Lower leg skin (tissue), 3 donors: ENCODE measurements at regions not wholly inside any gene's neighbourhood (a gene's known extent, or its start where the extent isn't known, plus 50 kb on each side); places are given as distances from the start of the nearest gene placed in this dataset.

Source experiments
- CTCF ChIP-seq, 3 donors: fragments of 450-650 bp; IDR thresholded peaks; one replicate each; pipeline ENCODE4 v1.5.1; 2016; ENCODE audit warnings: antibody characterized with exemption in 3 of 3, mild to moderate bottlenecking in 3 of 3, moderate library complexity in 2 of 3
- POLR2A ChIP-seq, 2 donors: fragments of 450-650 bp; IDR thresholded peaks; one replicate each; pipeline ENCODE4 v1.6.1; 2016 to 2017; ENCODE audit warnings: antibody characterized with exemption in 2 of 2, mild to moderate bottlenecking in 1 of 2, moderate library complexity in 1 of 2

DNA sequence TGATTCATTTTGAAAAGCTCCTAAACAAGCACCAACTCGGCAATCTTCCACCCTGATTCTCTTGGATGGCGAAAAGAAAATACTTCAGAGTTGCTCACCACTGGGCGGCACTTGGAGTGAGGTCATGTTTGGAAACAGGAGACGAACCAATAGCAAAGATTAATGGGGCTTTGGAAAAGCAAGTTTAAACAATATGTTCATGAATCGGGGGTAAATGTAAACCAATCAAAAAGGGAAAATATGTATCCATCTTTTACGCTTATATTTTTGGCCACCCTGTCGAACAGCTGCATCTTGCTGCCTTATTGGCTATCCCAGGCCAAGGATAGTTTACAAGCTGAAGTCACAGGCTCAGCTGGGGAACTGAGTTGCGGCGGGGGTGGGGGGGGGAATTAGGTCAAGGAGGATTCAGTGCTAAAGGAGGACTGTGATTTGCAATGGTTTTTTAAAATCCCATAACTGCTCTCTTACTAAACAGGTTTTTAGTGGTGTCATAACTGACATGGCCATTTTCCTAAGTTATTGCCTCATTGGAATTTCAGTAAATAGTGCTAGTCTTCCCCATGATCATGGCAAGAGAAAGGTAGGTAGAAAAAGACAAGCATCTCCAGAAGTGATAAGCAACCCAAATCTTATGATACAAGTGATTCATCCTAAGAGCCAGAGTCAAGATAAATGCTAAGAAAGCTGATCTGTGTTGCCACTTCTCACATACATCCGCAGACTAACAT, 210.6 kb downstream of the PHLDA1 start:
- TF ChIP-seq CTCF (IDR thresholded peaks at IDR 0.05) (no peak), POLR2A (IDR thresholded peaks at IDR 0.05) (no peak)
